BE2C (cell line): ENCODE measurements at regions not wholly inside any gene's neighbourhood (a gene's known extent, or its start where the extent isn't known, plus 50 kb on each side); places are given as distances from the start of the nearest gene placed in this dataset.

Source experiments
- DNase-seq: peaks from one replicate; pipeline ENCODE4 v3.0.0-alpha.2; 2020
- H3K27me3 ChIP-seq: fragments of 250-450 bp; sonication (Bioruptor Pico); 2 replicates; pipeline ENCODE4 v1.5.1; 2020; ENCODE audit warnings: mild to moderate bottlenecking
- H3K36me3 ChIP-seq: fragments of 250-450 bp; sonication (Bioruptor Pico); 2 replicates; pipeline ENCODE4 v1.5.1; 2020; ENCODE audit warnings: mild to moderate bottlenecking
- H3K4me1 ChIP-seq: fragments of 250-450 bp; sonication (Bioruptor Pico); 2 replicates; pipeline ENCODE4 v1.5.1; 2020
- H3K4me3 ChIP-seq: 2 replicates; pipeline ENCODE4 v1.5.1; 2011; ENCODE audit warnings: low read depth, low read length
- H3K9me3 ChIP-seq: fragments of 250-450 bp; sonication (Bioruptor Pico); 2 replicates; pipeline ENCODE4 v1.5.1; 2020
- TF ChIP-seq, protein P1 (sequence below): IDR thresholded peaks from 2 replicates; pipeline ENCODE4 v1.5.1; 2012; ENCODE audit warnings: mild to moderate bottlenecking, low read depth, low read length

DNA sequence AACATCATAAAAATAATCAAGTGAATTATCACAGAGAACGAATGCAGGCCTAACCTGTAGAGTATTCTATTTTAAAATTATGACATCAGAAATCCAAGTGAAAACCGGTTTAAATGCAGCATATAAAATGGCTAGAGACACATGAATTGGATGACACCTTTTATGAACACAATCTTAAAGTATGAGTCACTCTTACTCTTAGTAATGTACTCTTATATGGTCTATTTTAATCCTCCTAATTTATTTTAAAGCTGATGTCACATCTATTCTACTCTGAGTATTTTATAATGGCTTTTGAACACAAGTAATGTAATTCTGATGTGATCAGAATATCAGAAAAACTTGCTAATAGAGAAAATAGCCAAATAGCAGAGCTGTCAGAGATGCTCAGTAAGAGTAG is 161.4 kb upstream of the RADX start:
- TF ChIP-seq, protein P1, sequence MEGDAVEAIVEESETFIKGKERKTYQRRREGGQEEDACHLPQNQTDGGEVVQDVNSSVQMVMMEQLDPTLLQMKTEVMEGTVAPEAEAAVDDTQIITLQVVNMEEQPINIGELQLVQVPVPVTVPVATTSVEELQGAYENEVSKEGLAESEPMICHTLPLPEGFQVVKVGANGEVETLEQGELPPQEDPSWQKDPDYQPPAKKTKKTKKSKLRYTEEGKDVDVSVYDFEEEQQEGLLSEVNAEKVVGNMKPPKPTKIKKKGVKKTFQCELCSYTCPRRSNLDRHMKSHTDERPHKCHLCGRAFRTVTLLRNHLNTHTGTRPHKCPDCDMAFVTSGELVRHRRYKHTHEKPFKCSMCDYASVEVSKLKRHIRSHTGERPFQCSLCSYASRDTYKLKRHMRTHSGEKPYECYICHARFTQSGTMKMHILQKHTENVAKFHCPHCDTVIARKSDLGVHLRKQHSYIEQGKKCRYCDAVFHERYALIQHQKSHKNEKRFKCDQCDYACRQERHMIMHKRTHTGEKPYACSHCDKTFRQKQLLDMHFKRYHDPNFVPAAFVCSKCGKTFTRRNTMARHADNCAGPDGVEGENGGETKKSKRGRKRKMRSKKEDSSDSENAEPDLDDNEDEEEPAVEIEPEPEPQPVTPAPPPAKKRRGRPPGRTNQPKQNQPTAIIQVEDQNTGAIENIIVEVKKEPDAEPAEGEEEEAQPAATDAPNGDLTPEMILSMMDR = no peak
- DNase-seq = no peak
- Histone ChIP-seq H3K9me3 (no peaks in the 10 kb centered on the region), H3K4me3 (no peak overlapping the region), H3K36me3 (no peaks in the 10 kb centered on the region), H3K27me3 (no peaks in the 10 kb centered on the region), H3K4me1 (no peaks in the 10 kb centered on the region)

DNA sequence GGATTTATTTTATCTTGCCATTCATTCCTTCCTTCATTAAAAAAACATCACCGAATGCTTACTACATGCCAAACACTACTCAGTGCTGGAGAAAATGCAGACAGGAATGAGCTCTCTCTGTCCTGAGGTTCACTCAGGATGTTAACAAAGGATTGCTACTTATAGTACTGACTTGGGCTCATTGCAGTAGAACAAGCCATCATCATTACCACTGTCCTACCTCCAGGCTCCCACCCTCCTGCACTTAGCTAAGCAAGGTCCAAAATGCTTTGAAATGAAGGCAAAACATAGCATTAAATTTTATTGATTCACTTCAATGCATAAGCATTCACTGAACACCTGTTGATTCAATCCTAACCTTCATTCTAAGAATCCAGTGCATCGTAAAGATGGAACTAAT is 159.8 kb upstream of the RADX start:
- TF ChIP-seq, protein P1 = no peak
- Histone ChIP-seq H3K4me1 (no peaks in the 10 kb centered on the region), H3K36me3 (no peaks in the 10 kb centered on the region), H3K4me3 (no peak overlapping the region), H3K9me3 (no peaks in the 10 kb centered on the region), H3K27me3 (no peaks in the 10 kb centered on the region)
- DNase-seq = no peak

DNA sequence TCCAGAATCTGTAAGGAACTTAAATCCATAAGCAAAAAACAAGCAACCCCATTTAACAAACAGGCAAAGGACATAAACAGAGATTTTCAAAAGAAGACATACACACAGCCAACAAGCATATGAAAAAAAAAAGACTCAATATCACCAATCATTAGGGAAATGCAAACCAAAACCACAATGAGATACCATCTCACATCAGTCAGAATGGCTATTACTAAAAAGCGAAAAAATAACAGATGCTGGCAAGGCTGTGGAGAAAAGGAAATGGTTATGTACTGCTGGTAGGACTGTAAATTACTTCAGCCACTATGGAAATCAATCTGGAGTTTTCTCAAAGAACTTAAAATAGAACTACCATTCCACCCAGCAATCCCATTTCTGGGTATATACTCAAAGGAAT is 156.8 kb upstream of the RADX start:
- no peak for DNase-seq
- no peaks in the 10 kb centered on the region for H3K4me1 ChIP-seq
- no peaks in the 10 kb centered on the region for H3K27me3 ChIP-seq
- H3K36me3 ChIP-seq = no peaks in the 10 kb centered on the region
- TF ChIP-seq, protein P1 = no peak
- H3K4me3 ChIP-seq = no peak overlapping the region
- H3K9me3 ChIP-seq = no peaks in the 10 kb centered on the region

DNA sequence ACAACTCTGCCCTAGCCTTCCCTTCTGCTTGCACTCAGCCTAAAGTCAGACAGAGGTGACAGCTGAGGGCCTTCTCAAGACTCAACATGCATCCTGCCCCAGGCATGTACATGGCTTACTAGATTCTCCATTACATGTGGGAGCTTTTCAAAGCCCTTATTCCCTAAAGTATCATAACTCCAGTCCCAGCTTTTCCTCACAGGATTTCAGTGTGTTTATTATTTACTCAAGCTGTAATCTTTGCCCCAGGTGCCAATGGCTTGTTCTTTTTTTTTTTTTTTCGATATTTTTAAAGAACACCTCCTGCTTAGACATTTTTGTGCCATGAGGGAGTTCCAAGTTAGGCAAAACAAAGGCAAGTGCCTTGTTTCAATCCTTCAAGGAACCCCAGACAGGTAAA is 154.0 kb upstream of the RADX start:
- DNase-seq = no peak
- no peaks in the 10 kb centered on the region for H3K4me1 ChIP-seq
- H3K27me3 ChIP-seq = no peaks in the 10 kb centered on the region
- no peak overlapping the region for H3K4me3 ChIP-seq
- H3K36me3 ChIP-seq = no peaks in the 10 kb centered on the region
- TF ChIP-seq, protein P1 = no peak
- H3K9me3 ChIP-seq = no peaks in the 10 kb centered on the region

DNA sequence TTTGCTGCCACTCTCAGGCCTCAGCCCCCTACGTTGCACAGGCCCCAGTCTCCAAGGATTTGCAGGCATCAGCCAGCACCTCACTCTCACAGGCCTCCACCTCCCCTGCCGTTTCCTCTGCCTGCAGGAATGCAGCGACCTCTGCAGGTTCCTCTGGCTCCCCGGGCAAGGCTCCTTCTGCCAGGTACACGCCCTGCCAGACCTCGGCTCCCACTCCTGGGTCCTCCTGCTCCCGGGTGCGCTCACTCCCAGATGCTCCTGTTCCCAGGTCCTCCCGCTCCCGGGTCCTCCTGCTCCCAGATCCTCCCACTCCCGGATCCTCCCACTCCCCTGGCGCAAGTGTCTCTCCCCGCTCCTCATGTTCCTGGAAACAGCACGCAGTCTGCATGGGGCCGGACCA is 144.4 kb upstream of the RADX start:
- Histone ChIP-seq H3K4me3 (no peak overlapping the region), H3K36me3 (no peaks in the 10 kb centered on the region), H3K9me3 (no peaks in the 10 kb centered on the region), H3K27me3 (no peaks in the 10 kb centered on the region), H3K4me1 (no peaks in the 10 kb centered on the region)
- no peak for DNase-seq
- TF ChIP-seq, protein P1 = no peak

DNA sequence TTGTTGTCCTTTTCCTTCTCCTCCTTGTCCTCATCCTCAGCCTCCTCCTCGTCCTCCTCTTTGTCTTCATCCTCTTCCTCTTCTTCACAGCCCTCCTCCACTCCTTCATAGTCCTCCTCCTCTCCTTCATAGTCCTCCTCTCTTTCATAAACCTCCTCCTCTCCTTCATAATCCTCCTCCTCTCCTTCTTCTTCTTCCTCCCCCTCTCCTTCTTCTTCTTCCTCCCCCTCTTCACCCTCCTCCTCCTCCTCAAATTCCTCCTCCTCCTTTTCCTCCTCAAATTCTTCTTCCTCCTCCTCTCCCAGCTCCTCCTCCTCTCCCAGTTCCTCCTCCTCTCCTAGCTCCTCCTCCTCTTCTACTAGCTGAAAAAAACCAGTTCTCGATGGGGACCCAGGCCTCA is 143.8 kb upstream of the RADX start:
- H3K36me3 ChIP-seq = no peaks in the 10 kb centered on the region
- DNase-seq = no peak
- TF ChIP-seq, protein P1 = no peak
- no peak overlapping the region for H3K4me3 ChIP-seq
- H3K4me1 ChIP-seq = no peaks in the 10 kb centered on the region
- no peaks in the 10 kb centered on the region for H3K27me3 ChIP-seq
- H3K9me3 ChIP-seq = no peaks in the 10 kb centered on the region
